HCT116 (cell line): ENCODE measurements at regions not wholly inside any gene's neighbourhood (a gene's known extent, or its start where the extent isn't known, plus 50 kb on each side); places are given as distances from the start of the nearest gene placed in this dataset.

Experiments used
- ATAC-seq: fragments of 200-7000 bp; cut with Tn5 transposase; 2 replicates; pipeline ENCODE4 v1.9.1; 2020; ENCODE audit warnings: mild to moderate bottlenecking, moderate library complexity
- BruUV-seq: library from RNA; stranded (reverse); fragments of 400-500 nt; replicated peaks from 2 replicates; lab custom pipeline; 2021; lab: Mats Ljungman, UMichigan
- CTCF ChIA-PET: fragments of 300-600 bp; sonication (Branson Sonifier 250); formaldehyde crosslinking; loops from one replicate; lab custom pipeline; 2021; ENCODE audit warnings: antibody characterized with exemption; lab: Charles Lee
- POLR2A ChIA-PET: fragments of 300-600, 350-600 bp; sonication (Branson Sonifier 250); formaldehyde crosslinking; loops from one replicate; lab custom pipeline; 2021; ENCODE audit warnings: antibody characterized with exemption; lab: Charles Lee
- RAD21 ChIA-PET, 2 experiments: fragments of 300-600 bp; sonication (Branson Sonifier 250); formaldehyde crosslinking; loops; one replicate each; lab custom pipeline; 2023; ENCODE audit warnings: low total read pairs in 2 of 2; ENCODE audit not compliant: uncharacterized antibody in 2 of 2, unreplicated experiment in 2 of 2, low non-redundant PET in 1 of 2; lab: Charles Lee
- DNase-seq: peaks from one replicate; pipeline ENCODE4 v3.0.0-alpha.2; 2010; ENCODE audit warnings: low read depth, low spot score
- H2AFZ ChIP-seq: fragments of 200-600 bp; shearing (Covaris generic), sonication (generic); 2 replicates; pipeline ENCODE4 v1.6.1; 2017; ENCODE audit warnings: low read depth, mixed run types, mixed read lengths, antibody characterized with exemption, low read length; ENCODE audit not compliant: poor library complexity, severe bottlenecking
- H3K27ac ChIP-seq: 2 replicates; pipeline ENCODE4 v1.5.1; 2012; ENCODE audit warnings: low read depth, low read length
- H3K27me3 ChIP-seq: fragments of 200-600 bp; sonication (generic); 2 replicates; pipeline ENCODE4 v1.6.1; 2016; ENCODE audit warnings: mixed run types, low read length, mixed read lengths; ENCODE audit not compliant: insufficient read depth
- H3K36me3 ChIP-seq, 2 experiments: fragments of 200-500 bp in 1 of 2; fragments of 200-600 bp in 1 of 2; sonication (Bioruptor generic) in 1 of 2; sonication (generic) in 1 of 2; 2 replicates each; pipeline versions ENCODE4 v1.5.1 to v1.6.1; 2014 to 2016; ENCODE audit warnings: low read length in 2 of 2, inconsistent platforms in 1 of 2, mixed read lengths in 1 of 2, mixed run types in 1 of 2; ENCODE audit not compliant: insufficient read depth in 2 of 2, control insufficient read depth in 1 of 2
- H3K4me1 ChIP-seq, 2 experiments: fragments of 200-600 bp in 1 of 2; sonication (generic) in 1 of 2; 2 replicates each; pipeline versions ENCODE4 v1.5.1 to v1.6.1; 2012 to 2017; ENCODE audit warnings: low read length in 2 of 2, inconsistent platforms in 1 of 2, mild to moderate bottlenecking in 1 of 2, mixed read lengths in 1 of 2, mixed run types in 1 of 2, moderate library complexity in 1 of 2; ENCODE audit not compliant: insufficient read depth in 2 of 2, control insufficient read depth in 1 of 2
- H3K4me2 ChIP-seq: fragments of 200-600 bp; sonication (generic); 2 replicates; pipeline ENCODE4 v1.6.1; 2017; ENCODE audit warnings: mixed run types, low read length, mixed read lengths
- H3K4me3 ChIP-seq, 2 experiments: fragments of 200-600 bp in 1 of 2; sonication (generic) in 1 of 2; replicated peaks in 1 of 2; 2 replicates each; pipeline ENCODE4 v1.5.1; 2011 to 2016; ENCODE audit warnings: low read length in 2 of 2, control low read depth in 1 of 2, low read depth in 1 of 2, mild to moderate bottlenecking in 1 of 2, mixed read lengths in 1 of 2, mixed run types in 1 of 2
- H3K79me2 ChIP-seq: fragments of 200-600 bp; sonication (generic); 2 replicates; pipeline ENCODE4 v1.6.1; 2017; ENCODE audit warnings: mild to moderate bottlenecking, mixed run types, low read length, moderate library complexity, mixed read lengths; ENCODE audit not compliant: insufficient read depth
- H3K9ac ChIP-seq: fragments of 200-600 bp; sonication (generic); 2 replicates; pipeline ENCODE4 v1.6.1; 2016; ENCODE audit warnings: low read length, mixed read lengths
- H3K9me2 ChIP-seq: fragments of 200-600 bp; sonication (generic), shearing (Covaris generic); 2 replicates; pipeline ENCODE4 v1.6.1; 2017; ENCODE audit warnings: mixed run types, mild to moderate bottlenecking, moderate library complexity; ENCODE audit not compliant: insufficient read depth
- H3K9me3 ChIP-seq, 2 experiments: fragments of 200-500 bp in 1 of 2; fragments of 200-600 bp in 1 of 2; sonication (Bioruptor generic) in 1 of 2; sonication (generic) in 1 of 2; 2 replicates each; pipeline ENCODE4 v1.6.1; 2014 to 2017; ENCODE audit warnings: low read length in 2 of 2, mixed read lengths in 2 of 2, inconsistent platforms in 1 of 2, low read depth in 1 of 2, mild to moderate bottlenecking in 1 of 2, mixed run types in 1 of 2, moderate library complexity in 1 of 2; ENCODE audit not compliant: control insufficient read depth in 1 of 2, insufficient read depth in 1 of 2
- H4K20me1 ChIP-seq: fragments of 200-600 bp; sonication (generic), shearing (Covaris generic); 2 replicates; pipeline ENCODE4 v1.6.1; 2017; ENCODE audit warnings: mixed run types, mild to moderate bottlenecking, moderate library complexity; ENCODE audit not compliant: insufficient read depth
- CEBPB ChIP-seq: IDR thresholded peaks from 2 replicates; pipeline ENCODE4 v1.6.1; 2012; ENCODE audit warnings: low read depth
- EGR1 ChIP-seq: IDR thresholded peaks from 2 replicates; pipeline ENCODE4 v1.6.1; 2012; ENCODE audit warnings: low read depth
- ELF1 ChIP-seq: IDR thresholded peaks from 2 replicates; pipeline ENCODE4 v1.6.1; 2012; ENCODE audit warnings: low read depth, borderline replicate concordance
- EZH2 ChIP-seq: fragments of 200-600 bp; sonication (generic); IDR thresholded peaks from 2 replicates; pipeline ENCODE4 v1.6.1; 2017; ENCODE audit warnings: antibody characterized with exemption, mixed run types
- EZH2phosphoT487 ChIP-seq: fragments of 200-600 bp; IDR thresholded peaks from 2 replicates; pipeline ENCODE4 v1.6.1; 2018; ENCODE audit warnings: antibody characterized with exemption, borderline replicate concordance
- JUND ChIP-seq: IDR thresholded peaks from 2 replicates; pipeline ENCODE4 v1.6.1; 2012
- POLR2A ChIP-seq: IDR thresholded peaks from 2 replicates; pipeline ENCODE4 v1.7.0; 2011; ENCODE audit warnings: borderline replicate concordance; ENCODE audit not compliant: insufficient read depth, insufficient read length; ENCODE audit errors: extremely low read depth
- POLR2AphosphoS5 ChIP-seq: IDR thresholded peaks from 2 replicates; pipeline ENCODE4 v1.6.1; 2011; ENCODE audit warnings: mild to moderate bottlenecking, low read depth, low read length, moderate library complexity
- RAD21 ChIP-seq: IDR thresholded peaks from 2 replicates; pipeline ENCODE4 v1.6.1; 2012; ENCODE audit warnings: low read depth, mild to moderate bottlenecking
- SIN3A ChIP-seq: IDR thresholded peaks from 2 replicates; pipeline ENCODE4 v1.6.1; 2012; ENCODE audit warnings: low read depth
- YY1 ChIP-seq: IDR thresholded peaks from 2 replicates; pipeline ENCODE4 v1.6.1; 2011; ENCODE audit warnings: low read length, low read depth, moderate library complexity, mild to moderate bottlenecking; ENCODE audit not compliant: insufficient replicate concordance; ENCODE audit errors: extremely low read depth
- ZNF274 ChIP-seq: fragments of 200-500 bp; sonication (Bioruptor generic); IDR thresholded peaks from 2 replicates; pipeline ENCODE4 v1.6.1; 2014; ENCODE audit warnings: mild to moderate bottlenecking, low read depth, low read length, inconsistent platforms
- intact Hi-C: fragments of 100-400 bp; cut with micrococcal nuclease; formaldehyde crosslinking; loops from 2 replicates; pipeline ENCODE4 v1.10.0; 2022
- TF ChIP-seq, protein P1 (sequence below), 3 experiments: fragments of 200-600 bp in 1 of 3; sonication (generic) in 1 of 3; IDR thresholded peaks in 2 of 3; conservative IDR thresholded peaks in 1 of 3; 2 replicates each; pipeline ENCODE4 v1.5.1; 2012 to 2017; ENCODE audit warnings: low read depth in 2 of 3, low read length in 2 of 3, antibody characterized with exemption in 1 of 3, borderline replicate concordance in 1 of 3, control low read depth in 1 of 3, mild to moderate bottlenecking in 1 of 3, mixed read lengths in 1 of 3, mixed run types in 1 of 3, moderate library complexity in 1 of 3; ENCODE audit not compliant: insufficient read depth in 1 of 3
- TF ChIP-seq, protein P2 (sequence below): IDR thresholded peaks from 2 replicates; pipeline ENCODE4 v1.6.1; 2012

- BruUV-seq: no TSS peak
- Histone ChIP-seq H3K27ac (no peak overlapping the region), H3K4me3 (no peak overlapping the region), H4K20me1 (no peaks in the 10 kb centered on the region), H3K79me2 (no peaks in the 10 kb centered on the region), H3K9ac (no peak overlapping the region), H3K36me3 (no peaks in the 10 kb centered on the region), H3K4me2 (no peak overlapping the region), H3K4me1 (no peaks in the 10 kb centered on the region), H2AFZ (no peak overlapping the region), H3K9me2 (no peaks in the 10 kb centered on the region), H3K9me3 (no peaks in the 10 kb centered on the region), H3K27me3 (no peaks in the 10 kb centered on the region)
- RAD21 ChIA-PET: no interaction called here
- TF ChIP-seq ZNF274 (no peak), YY1 (no peak), POLR2A (no peak), JUND (no peak), EZH2 (no peak), RAD21 (no peak), EGR1 (no peak), ELF1 (no peak), CEBPB (no peak), POLR2AphosphoS5 (no peak), SIN3A (no peak), EZH2phosphoT487 (no peak)
- TF ChIP-seq, protein P1, sequence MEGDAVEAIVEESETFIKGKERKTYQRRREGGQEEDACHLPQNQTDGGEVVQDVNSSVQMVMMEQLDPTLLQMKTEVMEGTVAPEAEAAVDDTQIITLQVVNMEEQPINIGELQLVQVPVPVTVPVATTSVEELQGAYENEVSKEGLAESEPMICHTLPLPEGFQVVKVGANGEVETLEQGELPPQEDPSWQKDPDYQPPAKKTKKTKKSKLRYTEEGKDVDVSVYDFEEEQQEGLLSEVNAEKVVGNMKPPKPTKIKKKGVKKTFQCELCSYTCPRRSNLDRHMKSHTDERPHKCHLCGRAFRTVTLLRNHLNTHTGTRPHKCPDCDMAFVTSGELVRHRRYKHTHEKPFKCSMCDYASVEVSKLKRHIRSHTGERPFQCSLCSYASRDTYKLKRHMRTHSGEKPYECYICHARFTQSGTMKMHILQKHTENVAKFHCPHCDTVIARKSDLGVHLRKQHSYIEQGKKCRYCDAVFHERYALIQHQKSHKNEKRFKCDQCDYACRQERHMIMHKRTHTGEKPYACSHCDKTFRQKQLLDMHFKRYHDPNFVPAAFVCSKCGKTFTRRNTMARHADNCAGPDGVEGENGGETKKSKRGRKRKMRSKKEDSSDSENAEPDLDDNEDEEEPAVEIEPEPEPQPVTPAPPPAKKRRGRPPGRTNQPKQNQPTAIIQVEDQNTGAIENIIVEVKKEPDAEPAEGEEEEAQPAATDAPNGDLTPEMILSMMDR (IDR thresholded peaks at IDR 0.05 in 2 of 3, conservative IDR thresholded peaks at IDR 0.05 in 1 of 3; ENCODE audit: borderline replicate concordance in 1 of 3, insufficient read depth in 1 of 3, low read depth in 2 of 3, low read length in 2 of 3): no peak
- TF ChIP-seq, protein P2, sequence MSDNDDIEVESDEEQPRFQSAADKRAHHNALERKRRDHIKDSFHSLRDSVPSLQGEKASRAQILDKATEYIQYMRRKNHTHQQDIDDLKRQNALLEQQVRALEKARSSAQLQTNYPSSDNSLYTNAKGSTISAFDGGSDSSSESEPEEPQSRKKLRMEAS: no peak
- ATAC-seq (no peak), DNase-seq (no peak)
- POLR2A ChIA-PET: no interaction called here
- intact Hi-C loops: no loop called here
- CTCF ChIA-PET: no interaction called here
Measured at GRCh38 chrX:112313201-112313600, 230.6 kb upstream of the TRPC5 start.
